GM21360 (cell line): ENCODE measurements at regions not wholly inside any gene's neighbourhood (a gene's known extent, or its start where the extent isn't known, plus 50 kb on each side); places are given as distances from the start of the nearest gene placed in this dataset.
"Not testable (repeated sequence)": the region's sequence is repeated elsewhere in the genome, so short reads cannot be mapped to it uniquely, and the experiment has no call there.

Experiments used
- ATAC-seq: cut with Tn5 transposase; IDR thresholded peaks from one replicate; pipeline ENCODE4 v1.9.1; 2021; ENCODE audit warnings: mild to moderate bottlenecking, moderate library complexity; ENCODE audit not compliant: unreplicated experiment

DNA sequence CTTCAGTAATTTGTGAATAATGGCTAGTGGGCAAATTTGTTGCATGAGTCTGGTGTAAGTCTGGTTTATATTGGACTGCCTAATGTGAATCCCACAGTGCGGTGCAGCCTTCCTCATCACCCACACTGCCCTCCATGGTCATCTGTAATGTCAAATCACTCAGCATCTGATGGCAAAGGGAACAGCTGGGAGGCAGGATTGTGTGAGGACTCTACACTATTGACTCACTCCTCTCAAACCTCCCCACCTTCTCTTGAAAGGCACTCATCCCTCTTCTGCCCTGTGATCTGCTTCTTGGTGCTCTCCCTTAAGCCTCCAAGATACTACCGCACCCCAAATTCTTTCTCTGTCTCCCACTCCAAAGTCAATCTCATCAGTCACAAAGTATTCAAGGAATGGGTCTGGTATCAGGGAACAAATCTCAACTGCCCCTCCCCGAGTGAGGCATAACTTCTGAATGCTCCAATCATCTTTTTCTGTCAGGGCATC lies 146.0 kb upstream of the BEND6 start:
- ATAC-seq, result no peak

DNA sequence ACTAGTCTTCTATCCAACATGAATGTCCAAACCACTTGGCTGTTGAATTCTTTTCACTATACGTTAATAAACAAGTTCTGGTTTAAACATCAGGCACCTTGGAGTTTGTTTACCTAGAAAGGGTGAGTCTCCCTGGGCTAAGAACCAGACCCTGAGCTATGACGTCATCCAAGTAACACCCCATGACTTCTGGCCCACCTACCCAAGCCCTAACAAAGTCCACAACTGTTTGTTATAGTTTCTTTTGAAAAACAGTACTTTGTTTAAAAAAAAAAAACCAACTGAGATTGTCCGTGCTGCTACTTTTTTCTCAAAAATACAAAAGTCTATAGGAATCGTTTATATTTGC lies 146.9 kb upstream of the BEND6 start:
- no peak for ATAC-seq

- ATAC-seq, result no peak
Measured at GRCh38 chr6:56807326-56807988, 147.4 kb upstream of the BEND6 start.

- no peak for ATAC-seq
Measured at GRCh38 chr6:56806368-56806767, 148.5 kb upstream of the BEND6 start.

- no peak for ATAC-seq
Measured at GRCh38 chr6:56804996-56805395, 149.9 kb upstream of the BEND6 start.

GRCh38 chr6:56803594-56803993 lies 151.3 kb upstream of the BEND6 start:
- no peak for ATAC-seq

- ATAC-seq, result no peak
Measured at GRCh38 chr6:56802584-56802983, 152.3 kb upstream of the BEND6 start.

- no peak for ATAC-seq
Measured at GRCh38 chr6:56799989-56800388, 154.9 kb upstream of the BEND6 start.

GRCh38 chr6:56798163-56798562 lies 155.5 kb upstream of the DST start:
- no peak for ATAC-seq

GRCh38 chr6:56796196-56796532 lies 153.5 kb upstream of the DST start:
- ATAC-seq, result no peak

GRCh38 chr6:56795466-56796195 lies 152.9 kb upstream of the DST start:
- no peak for ATAC-seq

DNA sequence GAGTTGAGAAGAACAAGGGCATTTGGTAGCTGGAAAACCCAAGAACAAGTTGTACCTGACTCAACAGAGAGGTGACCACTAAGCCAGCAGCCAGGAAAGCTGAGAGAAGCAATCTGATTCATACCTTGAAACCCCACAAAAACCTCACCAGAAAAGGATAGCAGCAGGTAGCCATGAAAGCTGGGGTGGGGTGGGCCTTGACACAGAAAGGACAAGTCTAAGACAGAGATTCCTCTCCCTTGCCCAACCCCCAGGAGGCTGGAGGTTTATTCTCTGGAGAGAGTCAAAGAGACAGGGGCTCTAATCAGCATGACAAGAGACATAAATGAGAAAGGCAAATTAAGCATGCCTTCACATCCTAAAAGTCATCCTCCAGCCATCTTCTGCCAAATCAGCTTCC lies 151.7 kb upstream of the DST start:
- ATAC-seq, result no peak

GRCh38 chr6:56793938-56794337 lies 151.2 kb upstream of the DST start:
- no peak for ATAC-seq

- ATAC-seq, result no peak
Measured at GRCh38 chr6:56790414-56790813, 147.7 kb upstream of the DST start.

- ATAC-seq, result no peak
Measured at GRCh38 chr6:56789879-56790278, 147.2 kb upstream of the DST start.

- no peak for ATAC-seq
Measured at GRCh38 chr6:56789342-56789741, 146.7 kb upstream of the DST start.

GRCh38 chr6:56787209-56787608 lies 144.5 kb upstream of the DST start:
- no peak for ATAC-seq

DNA sequence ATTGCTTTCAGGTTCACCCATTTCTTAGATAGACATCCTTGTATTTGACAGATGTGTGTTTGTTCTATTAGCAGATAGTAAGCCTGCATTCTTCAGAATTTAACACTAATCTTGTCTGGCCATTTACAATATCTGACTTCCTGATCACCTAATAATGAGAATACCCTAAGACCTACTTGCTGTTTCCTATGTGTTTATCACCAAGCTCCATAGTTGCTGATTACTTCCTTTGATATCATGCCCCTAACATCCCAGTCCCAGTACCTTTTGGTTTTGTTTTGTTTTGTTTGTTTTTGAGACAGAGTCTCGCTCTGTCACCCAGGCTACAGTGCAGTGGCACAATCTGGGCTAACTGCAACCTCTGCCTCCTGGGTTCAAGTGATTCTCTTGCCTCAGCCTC lies 143.6 kb upstream of the DST start:
- ATAC-seq, result no peak

DNA sequence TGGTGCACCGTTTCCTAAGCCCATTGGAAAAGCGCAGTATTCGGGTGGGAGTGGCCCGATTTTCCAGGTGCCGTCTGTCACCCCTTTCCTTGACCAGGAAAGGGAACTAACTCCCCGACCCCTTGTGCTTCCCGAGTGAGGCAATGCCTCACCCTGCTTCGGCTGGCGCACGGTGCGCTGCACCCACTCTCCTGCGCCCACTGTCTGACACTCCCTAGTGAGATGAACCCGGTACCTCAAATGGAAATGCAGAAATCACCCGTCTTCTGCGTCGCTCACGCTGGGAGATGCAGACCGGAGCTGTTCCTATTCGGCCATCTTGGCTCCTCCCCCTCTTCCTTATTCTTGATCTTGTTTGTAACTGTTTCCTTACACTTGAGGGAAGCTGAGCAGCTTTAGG lies 142.8 kb upstream of the DST start:
- ATAC-seq, result not testable (repeated sequence)

DNA sequence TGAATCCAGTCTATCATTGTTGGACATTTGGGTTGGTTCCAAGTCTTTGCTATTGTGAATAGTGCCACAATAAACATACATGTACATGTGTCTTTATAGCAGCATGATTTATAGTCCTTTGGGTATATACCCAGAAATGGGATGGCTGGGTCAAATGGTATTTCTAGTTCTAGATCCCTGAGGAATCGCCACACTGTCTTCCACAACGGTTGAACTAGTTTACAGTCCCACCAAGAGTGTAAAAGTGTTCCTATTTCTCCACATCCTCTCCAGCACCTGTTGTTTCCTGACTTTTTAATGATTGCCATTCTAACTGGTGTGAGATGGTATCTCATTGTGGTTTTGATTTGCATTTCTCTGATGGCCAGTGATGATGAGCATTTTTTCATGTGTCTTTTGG lies 137.4 kb upstream of the DST start:
- not testable (repeated sequence) for ATAC-seq

DNA sequence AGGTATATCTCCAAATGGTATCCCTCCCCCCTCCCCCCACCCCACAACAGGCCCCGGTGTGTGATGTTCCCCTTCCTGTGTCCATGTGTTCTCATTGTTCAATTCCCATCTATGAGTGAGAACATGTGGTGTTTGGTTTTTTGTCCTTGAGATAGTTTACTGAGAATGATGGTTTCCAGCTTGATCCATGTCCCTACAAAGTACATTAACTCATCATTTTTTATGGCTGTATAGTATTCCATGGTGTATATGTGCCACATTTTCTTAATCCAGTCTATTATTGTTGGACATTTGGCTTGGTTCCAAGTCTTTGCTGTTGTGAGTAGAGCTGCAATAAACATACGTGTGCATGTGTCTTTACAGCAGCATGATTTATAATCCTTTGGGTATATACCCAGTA lies 135.8 kb upstream of the DST start:
- ATAC-seq, result not testable (repeated sequence)

- ATAC-seq, result no peak
Measured at GRCh38 chr6:56775498-56776166, 132.9 kb upstream of the DST start.
